GM18498 (cell line): ENCODE measurements at regions not wholly inside any gene's neighbourhood (a gene's known extent, or its start where the extent isn't known, plus 50 kb on each side); places are given as distances from the start of the nearest gene placed in this dataset.
"Not testable (repeated sequence)": the region's sequence is repeated elsewhere in the genome, so short reads cannot be mapped to it uniquely, and the experiment has no call there.

ENCODE experiments used
- ATAC-seq: cut with Tn5 transposase; IDR thresholded peaks from one replicate; pipeline ENCODE4 v1.9.1; 2021; ENCODE audit warnings: mild to moderate bottlenecking, moderate library complexity; ENCODE audit not compliant: unreplicated experiment

DNA sequence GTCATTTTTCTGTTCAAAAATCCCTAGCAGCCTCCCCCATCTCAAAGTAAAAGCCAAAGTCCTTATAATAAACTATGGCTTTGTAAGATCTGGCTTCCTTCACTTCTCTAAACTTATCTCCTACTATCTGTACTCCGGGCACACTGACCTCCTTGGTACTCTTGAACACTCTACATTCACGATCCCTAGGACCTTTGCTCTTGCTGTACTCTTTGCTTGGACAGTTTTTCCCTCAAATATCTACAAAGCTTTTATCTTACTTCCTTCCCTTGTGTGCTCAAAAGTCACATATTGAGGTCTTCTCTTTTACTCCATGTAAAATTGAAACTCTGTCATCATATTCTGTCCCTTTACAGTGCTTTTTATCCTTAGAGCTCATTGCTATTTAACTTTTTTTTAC, 616.6 kb downstream of the IRS1 start:
- no peak for ATAC-seq

GRCh38 chr2:226181909-226182308, 617.7 kb downstream of the IRS1 start:
- no peak for ATAC-seq

- no peak for ATAC-seq
These were observed 619.2 kb downstream of the IRS1 start for GRCh38 chr2:226180281-226180884.

DNA sequence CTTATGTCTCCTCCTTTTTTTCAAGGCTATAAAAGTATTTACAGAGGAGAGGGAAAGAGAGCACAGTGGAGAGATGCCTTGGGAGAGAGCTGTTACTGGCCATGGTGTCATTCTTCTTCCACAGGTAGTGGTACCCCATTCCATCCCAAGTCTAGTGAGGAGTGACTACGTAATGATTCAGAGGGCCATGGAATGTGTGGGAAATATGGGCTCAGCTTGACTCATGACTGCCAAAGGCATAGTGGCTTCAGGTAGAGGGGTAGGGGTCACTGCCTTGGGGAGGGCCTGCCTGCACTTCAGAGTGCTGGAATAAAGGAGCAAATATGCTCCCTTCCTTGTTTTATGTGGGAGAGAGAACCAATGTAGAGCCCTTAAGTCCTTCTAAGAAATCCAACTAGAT, 620.6 kb downstream of the IRS1 start:
- ATAC-seq = no peak

DNA sequence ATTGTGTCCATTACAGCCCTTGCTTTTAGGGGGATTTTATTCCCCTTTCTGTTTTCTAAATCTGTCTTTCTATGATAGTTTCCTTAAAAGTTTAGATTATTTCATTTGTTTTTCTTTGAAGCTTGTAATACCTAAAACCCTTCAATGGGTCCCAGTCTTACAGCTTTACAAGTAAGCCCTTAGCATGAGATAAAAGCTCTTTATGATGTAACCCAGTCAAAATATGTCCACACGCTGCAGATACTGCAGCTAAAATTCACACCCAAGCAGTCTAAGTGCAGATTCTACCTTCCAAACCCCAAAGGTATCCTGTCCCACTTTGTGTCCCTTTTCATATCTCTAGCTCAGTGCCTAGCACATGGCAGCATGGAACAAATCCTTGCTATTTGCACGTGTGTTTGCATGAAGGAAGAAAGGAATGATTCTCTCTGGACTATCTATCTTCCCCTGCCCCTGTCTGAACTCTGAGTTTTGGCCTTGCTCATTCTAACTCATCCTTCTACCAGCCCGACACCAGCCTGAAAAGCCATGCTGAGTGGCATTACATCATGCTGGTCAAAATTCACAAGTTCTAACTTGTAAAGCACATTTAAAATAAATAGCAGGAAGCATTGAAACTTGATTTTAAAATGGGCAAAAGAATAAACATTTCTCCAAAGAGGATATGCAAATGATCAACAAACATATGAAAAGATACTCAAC, 623.2 kb downstream of the IRS1 start:
- ATAC-seq = no peak

DNA sequence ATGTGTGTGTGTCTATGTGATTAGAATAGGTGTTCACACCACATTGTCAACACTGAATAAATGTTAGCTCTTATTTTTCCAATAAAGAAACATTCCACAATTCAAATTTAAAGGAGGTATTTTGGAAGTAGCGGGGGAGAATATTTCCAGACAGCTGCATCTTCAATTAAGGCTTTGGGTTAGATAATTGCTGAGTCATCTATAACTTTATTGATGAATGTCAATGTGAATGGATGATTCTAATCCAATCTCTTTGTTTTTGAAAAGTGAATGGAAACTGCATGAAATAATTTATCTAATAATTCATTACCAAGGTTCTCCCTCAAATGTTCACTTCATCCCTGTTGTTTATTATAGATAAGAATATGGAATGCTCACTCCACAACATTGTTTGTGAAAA, 625.2 kb downstream of the IRS1 start:
- ATAC-seq = no peak

DNA sequence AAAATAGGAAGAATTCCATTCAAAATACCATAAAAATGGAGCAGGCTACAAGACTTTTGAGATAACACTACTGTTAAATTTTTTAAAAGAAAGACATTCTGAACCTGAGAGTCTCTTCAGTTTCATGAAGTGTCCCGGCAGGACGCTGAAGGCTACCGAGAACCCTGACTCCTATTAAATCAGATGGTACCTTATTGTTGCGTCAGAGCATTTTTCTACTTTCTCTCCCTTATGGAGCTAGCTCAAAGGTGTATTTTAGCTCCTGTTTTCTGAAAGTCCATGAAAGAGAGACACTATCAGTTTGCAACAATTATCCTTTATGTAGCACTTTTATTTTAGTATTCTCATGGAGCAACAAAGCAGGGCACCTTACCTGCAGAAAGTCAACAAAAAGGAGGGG, 626.7 kb downstream of the IRS1 start:
- ATAC-seq = no peak

GRCh38 chr2:226172309-226172708, 627.3 kb downstream of the IRS1 start:
- ATAC-seq = no peak

- ATAC-seq = no peak
These were observed 629.7 kb downstream of the IRS1 start for GRCh38 chr2:226169751-226170581.

- no peak for ATAC-seq
These were observed 631.0 kb downstream of the IRS1 start for GRCh38 chr2:226168496-226169160.

GRCh38 chr2:226164512-226164911, 635.1 kb downstream of the IRS1 start:
- ATAC-seq = no peak

DNA sequence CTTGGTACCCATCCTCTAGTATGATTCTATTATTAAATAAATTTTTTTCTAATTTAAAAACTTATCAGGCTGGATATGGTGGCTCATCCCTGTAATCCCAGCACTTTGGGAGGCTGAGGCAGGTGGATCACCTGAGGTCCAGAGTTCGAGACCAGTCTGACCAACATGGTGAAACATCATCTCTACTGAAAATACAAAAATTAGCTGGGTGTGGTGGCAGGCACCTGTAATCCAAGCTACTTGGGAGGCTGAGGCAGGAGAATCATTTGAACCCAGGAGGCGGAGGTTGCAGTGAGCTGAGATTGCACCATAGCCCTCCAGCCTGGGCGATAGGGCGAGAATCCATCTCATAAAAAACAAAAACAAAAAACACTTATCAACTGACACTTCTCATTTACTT, 639.0 kb downstream of the IRS1 start:
- not testable (repeated sequence) for ATAC-seq

DNA sequence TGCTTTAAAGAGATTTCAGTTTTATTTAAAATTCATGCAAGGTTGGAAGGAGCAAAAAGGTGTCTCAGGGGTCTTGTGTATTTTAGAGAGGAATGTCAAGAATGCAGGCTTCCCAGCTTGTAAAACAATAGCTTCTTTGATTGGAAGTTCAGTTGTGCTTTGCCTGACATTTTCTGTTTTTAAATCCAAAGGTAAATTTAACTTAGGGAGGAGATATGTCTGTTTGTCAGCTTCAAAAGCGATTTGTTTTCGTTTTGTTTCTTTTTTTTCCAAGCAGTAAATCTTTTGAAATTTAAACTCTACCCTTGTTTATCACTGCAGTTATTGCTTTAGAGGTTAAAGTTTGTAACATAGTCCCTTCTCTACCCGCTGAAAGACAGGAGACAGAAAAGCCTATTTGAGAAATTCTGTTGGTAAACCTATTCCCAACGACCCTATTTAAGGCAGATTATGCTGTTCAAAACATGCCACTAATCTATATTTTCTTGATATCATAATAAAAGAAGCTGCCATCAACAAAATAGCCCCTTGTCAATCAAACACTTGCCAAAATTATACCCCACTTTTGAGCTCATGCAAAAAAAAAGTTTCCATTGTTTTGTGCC, 639.6 kb downstream of the IRS1 start:
- ATAC-seq = no peak

DNA sequence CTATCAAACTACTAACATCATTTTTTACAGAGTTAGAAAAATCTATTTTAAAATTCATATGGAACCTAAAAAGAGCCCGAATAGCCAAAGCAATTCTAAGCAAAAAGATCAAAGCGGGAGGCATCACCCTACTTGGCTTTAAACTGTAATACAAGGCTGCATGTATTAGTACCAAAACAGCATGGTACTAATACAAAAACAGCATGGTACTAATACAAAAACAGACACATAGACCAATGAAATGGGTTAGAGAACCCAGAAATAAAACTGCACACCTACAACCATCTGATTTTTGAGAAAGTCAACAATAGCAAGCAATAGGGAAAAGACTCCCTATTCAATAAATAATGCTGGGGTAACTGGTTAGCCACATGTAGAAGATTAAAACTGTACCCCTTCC, 640.7 kb downstream of the IRS1 start:
- no peak for ATAC-seq

GRCh38 chr2:226158229-226158628, 641.4 kb downstream of the IRS1 start:
- no peak for ATAC-seq

GRCh38 chr2:226155093-226155875, 644.3 kb downstream of the IRS1 start:
- no peak for ATAC-seq

GRCh38 chr2:226154610-226155009, 645.0 kb downstream of the IRS1 start:
- no peak for ATAC-seq

DNA sequence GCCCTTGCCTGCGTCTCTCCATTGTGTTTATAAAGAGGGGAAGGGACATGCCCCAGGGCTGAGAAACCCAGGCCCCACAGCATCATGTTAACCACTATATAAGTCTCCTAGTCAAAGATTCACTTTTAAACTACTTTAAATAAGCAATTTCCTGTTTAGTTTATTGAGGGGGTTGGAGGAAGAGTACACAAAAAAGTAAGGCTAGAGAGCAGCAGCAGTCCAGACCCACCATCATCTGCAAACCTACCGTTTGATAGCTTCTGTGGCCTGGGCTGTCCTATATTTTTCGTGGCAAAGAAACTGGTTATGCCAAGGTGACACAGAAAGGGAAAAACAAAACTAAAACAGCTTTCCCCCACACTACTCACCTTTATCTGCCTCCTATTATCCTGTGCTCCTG, 646.1 kb downstream of the IRS1 start:
- ATAC-seq = no peak

- ATAC-seq = no peak
These were observed 648.5 kb downstream of the IRS1 start for GRCh38 chr2:226151157-226151556.

- ATAC-seq = no peak
These were observed 656.5 kb downstream of the IRS1 start for GRCh38 chr2:226143091-226143490.
